Calu3 (cell line): ENCODE measurements at regions not wholly inside any gene's neighbourhood (a gene's known extent, or its start where the extent isn't known, plus 50 kb on each side); places are given as distances from the start of the nearest gene placed in this dataset.

Source experiments
- BruUV-seq: library from RNA; stranded (reverse); fragments of 400-500 nt; replicated peaks from 2 replicates; lab custom pipeline; 2021; lab: Mats Ljungman, UMichigan
- CTCF ChIA-PET: fragments of 300-600 bp; sonication (Branson Sonifier 250); formaldehyde crosslinking; loops from one replicate; lab custom pipeline; 2022; ENCODE audit warnings: antibody characterized with exemption; lab: Charles Lee
- DNase-seq: peaks from one replicate; pipeline ENCODE4 v3.0.0; 2022
- H3K27ac Mint-ChIP-seq: one replicate; pipeline ENCODE4 v1.8.0; 2022; ENCODE audit warnings: mixed read lengths; ENCODE audit not compliant: unreplicated experiment
- H3K27me3 Mint-ChIP-seq: one replicate; pipeline ENCODE4 v1.8.0; 2022; ENCODE audit warnings: mixed read lengths; ENCODE audit not compliant: unreplicated experiment
- H3K36me3 Mint-ChIP-seq: one replicate; pipeline ENCODE4 v1.8.0; 2022; ENCODE audit warnings: mild to moderate bottlenecking, moderate library complexity, mixed read lengths; ENCODE audit not compliant: insufficient read depth, unreplicated experiment
- H3K4me1 Mint-ChIP-seq: one replicate; pipeline ENCODE4 v1.8.0; 2022; ENCODE audit warnings: mild to moderate bottlenecking, low read depth, mixed read lengths; ENCODE audit not compliant: unreplicated experiment
- H3K4me3 Mint-ChIP-seq: one replicate; pipeline ENCODE4 v1.8.0; 2022; ENCODE audit warnings: mild to moderate bottlenecking, low read depth, moderate library complexity, mixed read lengths; ENCODE audit not compliant: unreplicated experiment
- H3K9me3 Mint-ChIP-seq: one replicate; pipeline ENCODE4 v1.8.0; 2022; ENCODE audit warnings: low read depth, mixed read lengths; ENCODE audit not compliant: unreplicated experiment
- intact Hi-C: fragments of 100-400 bp; cut with micrococcal nuclease; formaldehyde crosslinking; loops from one replicate; pipeline ENCODE4 v1.10.0; 2022; ENCODE audit not compliant: unreplicated experiment
- TF ChIP-seq, protein P1 (sequence below): fragments of 200-600 bp; IDR thresholded peaks from one replicate; pipeline ENCODE4 v1.8.0; 2022; ENCODE audit warnings: antibody characterized with exemption; ENCODE audit not compliant: unreplicated experiment

DNA sequence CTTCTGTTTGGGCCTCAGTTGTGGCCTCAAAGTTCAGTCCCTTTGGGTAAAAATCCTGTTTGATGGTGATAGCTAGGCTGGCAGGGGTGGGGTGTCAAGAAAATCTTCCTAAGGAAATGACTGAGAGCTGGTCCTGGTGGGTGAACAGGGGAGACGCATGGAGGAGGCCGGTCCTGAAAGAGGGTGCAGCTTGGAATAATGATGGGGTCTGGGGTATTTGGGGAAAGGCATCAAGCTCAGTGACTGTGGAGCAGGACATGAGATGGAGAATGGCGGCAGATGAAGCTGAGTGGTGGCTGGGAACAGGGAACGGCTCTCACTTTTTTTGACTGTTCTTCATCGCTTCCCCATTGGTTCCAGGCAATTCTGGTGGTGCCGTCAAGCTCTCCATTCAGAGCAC is 140.7 kb upstream of the PKDCC start:
- no TSS peak for BruUV-seq
- intact Hi-C loops = no loop called here
- Mint-ChIP-seq H3K9me3 (no peaks in the 10 kb centered on the region), H3K27ac (no peak overlapping the region), H3K4me1 (peaks cover 35% of the 10 kb centered on the region), H3K27me3 (no peaks in the 10 kb centered on the region), H3K36me3 (no peaks in the 10 kb centered on the region), H3K4me3 (no peak overlapping the region)
- CTCF ChIA-PET = no interaction called here
- TF ChIP-seq, protein P1, sequence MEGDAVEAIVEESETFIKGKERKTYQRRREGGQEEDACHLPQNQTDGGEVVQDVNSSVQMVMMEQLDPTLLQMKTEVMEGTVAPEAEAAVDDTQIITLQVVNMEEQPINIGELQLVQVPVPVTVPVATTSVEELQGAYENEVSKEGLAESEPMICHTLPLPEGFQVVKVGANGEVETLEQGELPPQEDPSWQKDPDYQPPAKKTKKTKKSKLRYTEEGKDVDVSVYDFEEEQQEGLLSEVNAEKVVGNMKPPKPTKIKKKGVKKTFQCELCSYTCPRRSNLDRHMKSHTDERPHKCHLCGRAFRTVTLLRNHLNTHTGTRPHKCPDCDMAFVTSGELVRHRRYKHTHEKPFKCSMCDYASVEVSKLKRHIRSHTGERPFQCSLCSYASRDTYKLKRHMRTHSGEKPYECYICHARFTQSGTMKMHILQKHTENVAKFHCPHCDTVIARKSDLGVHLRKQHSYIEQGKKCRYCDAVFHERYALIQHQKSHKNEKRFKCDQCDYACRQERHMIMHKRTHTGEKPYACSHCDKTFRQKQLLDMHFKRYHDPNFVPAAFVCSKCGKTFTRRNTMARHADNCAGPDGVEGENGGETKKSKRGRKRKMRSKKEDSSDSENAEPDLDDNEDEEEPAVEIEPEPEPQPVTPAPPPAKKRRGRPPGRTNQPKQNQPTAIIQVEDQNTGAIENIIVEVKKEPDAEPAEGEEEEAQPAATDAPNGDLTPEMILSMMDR = no peak
- DNase-seq = no peak

DNA sequence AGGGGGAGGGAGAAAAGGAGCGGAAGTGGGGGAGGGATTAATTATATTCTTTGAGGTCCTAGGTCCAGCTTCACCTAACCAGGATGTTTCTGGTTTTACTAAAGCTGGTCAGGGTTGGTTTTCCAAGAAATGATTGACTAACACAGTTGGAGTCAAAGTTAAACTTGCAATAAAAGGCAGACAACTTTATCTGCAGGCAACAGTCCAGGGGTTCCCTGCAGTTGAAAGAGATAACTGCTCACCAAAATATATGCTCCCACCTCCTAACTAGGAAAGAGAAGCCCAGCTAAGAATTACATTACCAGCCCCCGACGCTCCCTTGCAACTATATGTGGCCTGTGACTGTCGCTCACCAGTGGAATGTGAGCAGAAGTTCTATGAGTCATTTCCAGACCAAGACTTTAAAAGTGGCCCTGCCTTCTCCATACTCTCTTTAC is 140.0 kb upstream of the PKDCC start:
- intact Hi-C loops = no loop called here
- no peak for DNase-seq
- Mint-ChIP-seq H3K27me3 (no peaks in the 10 kb centered on the region), H3K4me3 (no peak overlapping the region), H3K27ac (no peak overlapping the region), H3K4me1 (peaks cover 35% of the 10 kb centered on the region), H3K9me3 (no peaks in the 10 kb centered on the region), H3K36me3 (no peaks in the 10 kb centered on the region)
- TF ChIP-seq, protein P1 = no peak
- BruUV-seq = no TSS peak
- CTCF ChIA-PET = no interaction called here

DNA sequence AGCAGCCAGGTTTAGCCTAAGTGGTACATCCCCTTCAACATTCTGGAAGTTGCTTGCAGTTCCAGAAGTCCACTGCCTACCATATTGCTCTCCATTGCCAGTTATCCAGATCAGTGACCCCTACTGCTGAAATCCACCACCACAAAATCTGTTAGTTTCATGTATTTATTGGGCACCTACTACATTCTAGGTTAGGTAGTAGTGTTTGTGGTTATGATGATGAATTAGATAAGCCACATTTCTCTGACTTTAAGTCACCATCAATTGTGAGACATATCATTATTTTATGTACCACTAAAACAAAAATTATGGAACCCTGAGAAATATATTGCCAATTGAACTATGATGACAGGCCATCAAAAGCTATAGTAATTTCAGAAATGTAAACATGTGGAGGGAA is 139.5 kb upstream of the PKDCC start:
- no TSS peak for BruUV-seq
- H3K27me3 Mint-ChIP-seq = no peaks in the 10 kb centered on the region
- TF ChIP-seq, protein P1 = no peak
- CTCF ChIA-PET = no interaction called here
- H3K36me3 Mint-ChIP-seq = no peaks in the 10 kb centered on the region
- intact Hi-C loops = no loop called here
- H3K27ac Mint-ChIP-seq = no peak overlapping the region
- no peak overlapping the region for H3K4me3 Mint-ChIP-seq
- H3K9me3 Mint-ChIP-seq = no peaks in the 10 kb centered on the region
- DNase-seq = no peak
- peaks cover 35% of the 10 kb centered on the region for H3K4me1 Mint-ChIP-seq

DNA sequence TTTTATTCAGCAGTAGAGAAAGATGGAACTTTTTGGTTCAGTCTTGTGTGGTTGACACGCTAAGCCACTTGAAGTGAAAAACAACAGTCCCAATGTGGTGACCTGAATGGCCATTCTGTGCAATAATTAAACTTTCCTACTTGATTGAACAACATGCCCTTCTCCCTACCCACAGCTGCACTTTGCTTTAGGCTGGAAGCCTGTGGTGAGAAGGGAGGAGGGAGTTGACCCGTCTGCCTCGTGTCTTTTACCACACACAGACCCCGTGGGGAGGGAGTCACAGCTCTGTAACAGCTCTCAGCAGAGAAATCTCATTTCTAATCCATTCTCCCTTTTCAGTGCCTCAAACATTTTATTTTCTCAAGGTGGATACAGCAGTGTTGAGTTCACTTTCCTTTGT is 138.2 kb upstream of the PKDCC start:
- TF ChIP-seq, protein P1 = no peak
- H3K36me3 Mint-ChIP-seq = no peaks in the 10 kb centered on the region
- no peak for DNase-seq
- CTCF ChIA-PET = no interaction called here
- BruUV-seq = no TSS peak
- H3K9me3 Mint-ChIP-seq = peaks cover 4% of the 10 kb centered on the region
- H3K4me3 Mint-ChIP-seq = no peak overlapping the region
- H3K27ac Mint-ChIP-seq = no peak overlapping the region
- intact Hi-C loops = no loop called here
- H3K27me3 Mint-ChIP-seq = no peaks in the 10 kb centered on the region
- H3K4me1 Mint-ChIP-seq = peaks cover 35% of the 10 kb centered on the region
